ENCODE measurements at regions not wholly inside any gene's neighbourhood (a gene's known extent, or its start where the extent isn't known, plus 50 kb on each side); places are given as distances from the start of the nearest gene placed in this dataset.
"Not testable (repeated sequence)": the region's sequence is repeated elsewhere in the genome, so short reads cannot be mapped to it uniquely, and the experiment has no call there.

- no peak for DNase-seq (ENCODE audit: insufficient read length, low spot score)
- FAIRE-seq, result no peak
- TF ChIP-seq POLR2AphosphoS5 (IDR thresholded peaks at IDR 0.05; ENCODE audit: low read depth, low read length) (no peak), POU2F2 (IDR thresholded peaks at IDR 0.05; ENCODE audit: low read depth, low read length) (no peak)
Observed at GRCh38 chrX:47302396-47302795, 68.0 kb upstream of the ZNF157 start.

GRCh38 chrX:47306471-47307023 lies 63.8 kb upstream of the ZNF157 start:
- not testable (repeated sequence) for DNase-seq (ENCODE audit: insufficient read length, low spot score); FAIRE-seq

- FAIRE-seq, result no peak
- TF ChIP-seq POLR2A (IDR thresholded peaks at IDR 0.05; ENCODE audit: low read depth, low read length) (no peak), POLR2AphosphoS5 (IDR thresholded peaks at IDR 0.05; ENCODE audit: low read depth, low read length) (no peak), TAF1 (IDR thresholded peaks at IDR 0.05; ENCODE audit: low read depth, low read length) (no peak)
- DNase-seq (ENCODE audit: insufficient read length, low spot score), result peak; percentile 14
Observed at GRCh38 chrX:47311932-47312774, 58.2 kb upstream of the ZNF157 start.

- TF ChIP-seq SPI1 (IDR thresholded peaks at IDR 0.05; ENCODE audit: low read depth, low read length), result no peak
- no peak for TF ChIP-seq POLR2A (IDR thresholded peaks at IDR 0.05; ENCODE audit: low read depth, low read length)
- no peak for TF ChIP-seq TAF1 (IDR thresholded peaks at IDR 0.05; ENCODE audit: low read depth, low read length)
- no peak for TF ChIP-seq POLR2AphosphoS5 (IDR thresholded peaks at IDR 0.05; ENCODE audit: low read depth, low read length)
- no peak for TF ChIP-seq POU2F2 (IDR thresholded peaks at IDR 0.05; ENCODE audit: low read depth, low read length)
- no peak for TF ChIP-seq PAX5 (IDR thresholded peaks at IDR 0.05; ENCODE audit: insufficient read depth, low read length, severe bottlenecking)
- FAIRE-seq (no peak), DNase-seq (ENCODE audit: insufficient read length, low spot score) (no peak)
Observed at GRCh38 chrX:47313056-47313455, 57.3 kb upstream of the ZNF157 start.

- no peak for DNase-seq (ENCODE audit: insufficient read length, low spot score)
- FAIRE-seq, result no peak
- TF ChIP-seq POLR2A (IDR thresholded peaks at IDR 0.05; ENCODE audit: low read depth, low read length), result no peak
- no peak for TF ChIP-seq SPI1 (IDR thresholded peaks at IDR 0.05; ENCODE audit: low read depth, low read length)
- no peak for TF ChIP-seq PAX5 (IDR thresholded peaks at IDR 0.05; ENCODE audit: insufficient read depth, low read length, severe bottlenecking)
- no peak for TF ChIP-seq POU2F2 (IDR thresholded peaks at IDR 0.05; ENCODE audit: low read depth, low read length)
- TF ChIP-seq TAF1 (IDR thresholded peaks at IDR 0.05; ENCODE audit: low read depth, low read length), result no peak
- TF ChIP-seq POLR2AphosphoS5 (IDR thresholded peaks at IDR 0.05; ENCODE audit: low read depth, low read length), result no peak
Observed at GRCh38 chrX:47316276-47317025, 53.9 kb upstream of the ZNF157 start.

All from GM12891 (cell line).